ENCODE measurements at regions not wholly inside any gene's neighbourhood (a gene's known extent, or its start where the extent isn't known, plus 50 kb on each side); places are given as distances from the start of the nearest gene placed in this dataset.
"Not testable (repeated sequence)": the region's sequence is repeated elsewhere in the genome, so short reads cannot be mapped to it uniquely, and the experiment has no call there.

- DNase-seq, result no peak
Measured at GRCh38 chr10:28897617-28898464, 220.5 kb downstream of the BAMBI start.

- DNase-seq, result no peak
Measured at GRCh38 chr10:28902215-28902614, 224.9 kb downstream of the BAMBI start.

GRCh38 chr10:28903063-28903462, 225.7 kb downstream of the BAMBI start:
- DNase-seq, result no peak

- DNase-seq, result no peak
Measured at GRCh38 chr10:28903736-28904135, 226.4 kb downstream of the BAMBI start.

DNA sequence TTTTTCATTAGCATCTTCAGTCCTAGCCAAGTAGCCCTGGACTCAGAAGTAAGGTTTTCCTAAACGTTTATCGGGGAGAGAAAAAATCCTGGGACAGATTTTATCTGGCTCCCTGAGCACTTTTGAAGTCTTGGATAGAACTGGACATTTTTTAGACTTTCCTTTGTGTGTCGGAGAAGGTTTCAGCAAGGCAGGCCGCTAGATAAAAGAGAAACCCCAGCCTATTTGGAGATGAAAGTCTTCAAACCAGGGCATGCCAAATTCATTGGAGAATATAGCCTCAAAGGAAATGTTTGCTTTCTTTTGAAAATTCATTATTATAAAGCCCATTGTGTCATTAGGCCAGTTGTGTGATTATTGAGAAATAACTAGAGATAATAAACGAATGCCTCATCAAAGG, 228.1 kb downstream of the BAMBI start:
- no peak for DNase-seq

DNA sequence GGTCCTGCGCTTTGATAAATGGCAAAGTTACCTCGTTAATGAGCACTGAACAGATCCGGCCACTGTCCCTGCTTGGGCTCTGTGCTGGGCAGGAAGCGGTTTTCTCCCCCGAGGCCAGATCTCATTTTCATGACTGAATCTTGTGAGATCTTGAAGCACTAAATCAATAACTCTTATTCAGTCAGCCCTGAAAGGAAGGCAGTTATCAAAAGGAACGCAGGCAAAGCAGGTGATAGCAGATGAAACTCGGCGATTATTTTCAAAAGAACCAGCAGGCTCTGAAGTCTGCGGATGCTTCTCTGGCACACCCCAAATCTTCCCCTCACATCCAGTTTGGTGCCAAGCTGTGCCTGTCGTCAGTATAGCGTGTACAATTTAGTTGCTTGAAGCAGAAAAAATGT, 228.7 kb downstream of the BAMBI start:
- no peak for DNase-seq

DNA sequence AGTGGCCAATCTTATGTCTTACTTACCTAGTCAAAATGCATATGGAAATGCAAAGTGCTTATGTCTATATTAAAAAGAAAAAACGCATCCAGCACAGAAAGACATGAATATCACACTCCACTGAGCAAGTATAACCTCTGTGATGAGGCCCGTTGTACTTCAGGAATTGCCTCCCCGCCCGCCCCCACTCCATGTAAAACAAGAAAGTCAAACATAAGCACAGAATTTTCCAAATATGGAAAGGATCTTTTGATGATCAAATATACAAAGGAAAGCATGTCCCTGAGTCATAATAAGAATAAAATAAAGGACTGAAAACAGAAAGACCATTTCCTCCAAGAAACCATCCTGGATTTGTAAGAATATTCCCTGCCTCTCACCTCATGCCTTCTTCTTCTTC, 229.1 kb downstream of the BAMBI start:
- no peak for DNase-seq

GRCh38 chr10:28906934-28907333, 229.6 kb downstream of the BAMBI start:
- DNase-seq, result no peak

GRCh38 chr10:28909875-28910274, 232.6 kb downstream of the BAMBI start:
- no peak for DNase-seq

GRCh38 chr10:28910956-28911355, 233.6 kb downstream of the BAMBI start:
- DNase-seq, result no peak

DNA sequence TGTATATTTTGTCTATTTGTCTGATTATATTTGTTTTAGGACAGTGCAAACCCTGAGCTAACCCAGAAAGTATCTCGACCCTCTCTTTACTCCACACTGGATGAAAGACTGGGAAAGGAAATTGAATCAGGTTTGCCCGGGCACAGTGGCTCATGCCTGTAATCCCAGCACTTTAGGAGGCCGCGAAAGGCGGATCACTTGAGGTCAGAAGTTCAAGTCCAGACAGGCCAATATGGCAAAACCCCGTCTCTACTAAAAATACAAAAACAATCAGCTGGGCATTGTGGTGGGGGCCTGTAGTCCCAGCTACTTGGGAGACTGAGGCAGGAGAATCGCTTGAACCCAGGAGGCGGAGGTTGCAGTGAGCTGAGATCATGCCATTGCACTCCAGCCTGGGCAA, 234.2 kb downstream of the BAMBI start:
- DNase-seq, result not testable (repeated sequence)

DNA sequence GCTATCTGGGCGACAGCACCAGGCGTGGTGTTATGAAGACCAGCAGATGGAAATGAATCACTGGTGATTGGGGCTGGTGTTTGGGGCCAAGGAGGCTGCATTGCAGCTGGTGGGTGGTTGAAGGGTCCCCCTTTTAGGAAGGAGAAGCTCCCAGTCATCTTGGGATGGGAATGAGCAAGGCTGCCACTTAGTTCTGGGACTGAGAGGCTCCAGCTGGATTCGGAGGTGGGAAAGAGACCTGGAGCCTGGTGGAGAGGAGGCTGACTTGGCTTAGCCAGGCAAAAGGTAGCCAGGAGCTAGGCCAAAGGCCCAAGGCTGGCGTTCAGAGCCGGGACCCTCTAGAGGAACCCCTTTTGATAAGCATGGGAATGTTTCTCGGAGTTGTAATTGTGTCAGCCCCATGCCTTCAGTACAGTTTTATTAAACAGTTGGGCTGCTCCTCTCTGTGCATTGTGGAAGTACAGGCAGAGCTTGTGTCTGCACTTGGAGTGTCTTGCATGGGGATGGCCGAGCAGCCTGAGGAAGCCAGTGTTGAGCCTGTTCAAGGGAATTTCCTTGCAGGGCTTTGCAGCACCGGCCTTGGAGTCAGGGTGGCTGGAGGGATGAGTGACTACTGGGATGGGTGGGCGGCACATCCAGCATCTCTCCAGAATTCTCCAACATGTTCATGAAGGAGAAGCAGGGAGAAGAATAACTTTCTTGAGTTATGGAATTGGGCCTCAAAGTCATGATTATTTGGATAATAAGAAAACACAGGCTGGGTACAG, 234.9 kb downstream of the BAMBI start:
- DNase-seq, result no peak

- DNase-seq, result no peak
Measured at GRCh38 chr10:28913436-28914237, 236.3 kb downstream of the BAMBI start.

DNA sequence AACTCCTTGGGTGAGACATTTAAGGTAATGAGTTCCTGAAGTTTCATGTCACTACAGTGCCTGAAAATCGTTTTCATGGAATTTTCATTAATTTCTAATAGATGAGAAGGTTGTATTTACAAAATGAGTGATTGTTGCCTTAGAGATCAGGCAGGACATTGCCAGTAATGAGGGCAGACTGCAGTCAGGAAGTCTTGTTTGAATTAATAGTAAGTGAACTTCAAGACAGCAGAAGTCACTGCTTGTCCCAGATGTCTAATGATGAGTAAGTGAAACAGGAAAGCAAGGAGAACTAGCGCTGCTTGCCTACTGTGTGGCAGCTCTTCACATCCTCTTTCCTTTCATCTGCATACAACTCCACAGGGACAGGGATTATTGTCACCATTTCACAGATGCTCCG, 237.4 kb downstream of the BAMBI start:
- no peak for DNase-seq

- no peak for DNase-seq
Measured at GRCh38 chr10:28915989-28916588, 238.8 kb downstream of the BAMBI start.

DNA sequence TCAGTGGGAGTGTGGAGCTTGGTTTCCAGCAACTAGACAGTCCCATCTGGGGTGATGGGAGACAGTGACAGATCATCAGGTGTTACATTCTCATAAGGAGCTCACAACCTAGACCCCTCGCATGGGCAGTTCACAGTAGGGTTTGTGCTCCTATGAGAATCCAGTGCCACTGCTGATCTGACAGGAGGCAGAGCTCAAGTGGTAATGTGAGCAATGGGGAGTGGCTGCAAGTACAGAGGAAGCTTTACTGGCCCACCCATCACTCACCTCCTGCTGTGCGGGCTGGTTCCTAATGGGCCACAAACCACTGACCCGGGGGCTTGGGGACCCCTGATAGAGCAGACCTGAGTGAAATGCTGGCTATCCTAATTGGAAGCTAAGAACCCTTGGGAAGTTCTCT, 242.8 kb downstream of the BAMBI start:
- no peak for DNase-seq

GRCh38 chr10:28922127-28922526, 244.8 kb downstream of the BAMBI start:
- no peak for DNase-seq

DNA sequence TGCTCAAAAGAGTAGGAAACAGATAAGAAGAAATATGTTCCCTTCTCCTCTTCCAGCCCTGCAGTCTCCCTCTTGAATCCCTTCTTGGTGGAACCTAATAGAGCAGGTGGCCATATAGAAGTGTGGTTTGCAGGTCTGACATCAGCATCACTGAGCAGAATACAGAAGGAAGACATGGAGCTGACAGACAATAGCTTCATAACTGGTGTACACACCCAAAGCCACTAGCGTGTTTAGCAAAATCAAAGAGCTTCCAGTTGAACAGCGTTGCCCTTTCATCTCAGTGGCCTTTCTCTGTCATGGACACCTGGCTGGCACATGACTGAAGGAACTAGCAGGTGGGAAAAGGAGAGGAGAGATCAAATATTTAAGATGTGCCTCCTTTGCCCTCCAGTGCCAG, 245.5 kb downstream of the BAMBI start:
- no peak for DNase-seq

GRCh38 chr10:28924717-28925116, 247.4 kb downstream of the BAMBI start:
- DNase-seq, result no peak

GRCh38 chr10:28925121-28925663, 247.9 kb downstream of the BAMBI start:
- DNase-seq, result no peak

DNA sequence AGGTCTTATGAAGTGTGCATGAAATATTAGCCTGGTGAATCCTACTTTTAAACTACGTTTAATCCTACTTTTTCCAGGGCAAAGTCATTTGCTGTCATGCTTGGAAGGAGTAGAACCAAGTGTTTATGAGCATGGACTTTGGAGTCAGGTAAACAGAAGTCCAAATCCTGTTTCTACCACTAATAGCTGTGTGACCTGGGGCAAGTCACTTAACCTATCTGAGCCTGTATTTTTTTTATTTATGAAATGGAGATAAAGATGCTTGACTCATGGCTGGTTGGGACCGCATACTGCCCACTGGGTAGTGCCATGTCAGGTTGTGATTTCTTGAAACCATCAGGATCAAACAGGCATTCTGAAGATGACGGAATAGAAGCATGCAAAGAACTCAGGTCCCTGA, 249.6 kb downstream of the BAMBI start:
- DNase-seq, result no peak

GRCh38 chr10:28928484-28928883, 251.2 kb downstream of the BAMBI start:
- DNase-seq, result no peak

- DNase-seq, result no peak
Measured at GRCh38 chr10:28929942-28930341, 252.6 kb downstream of the BAMBI start.

All from NCI-H1105 treated with DMSO at 0.1 percent for 48 hours (cell line).